ENCODE measurements at regions not wholly inside any gene's neighbourhood (a gene's known extent, or its start where the extent isn't known, plus 50 kb on each side); places are given as distances from the start of the nearest gene placed in this dataset.

DNA sequence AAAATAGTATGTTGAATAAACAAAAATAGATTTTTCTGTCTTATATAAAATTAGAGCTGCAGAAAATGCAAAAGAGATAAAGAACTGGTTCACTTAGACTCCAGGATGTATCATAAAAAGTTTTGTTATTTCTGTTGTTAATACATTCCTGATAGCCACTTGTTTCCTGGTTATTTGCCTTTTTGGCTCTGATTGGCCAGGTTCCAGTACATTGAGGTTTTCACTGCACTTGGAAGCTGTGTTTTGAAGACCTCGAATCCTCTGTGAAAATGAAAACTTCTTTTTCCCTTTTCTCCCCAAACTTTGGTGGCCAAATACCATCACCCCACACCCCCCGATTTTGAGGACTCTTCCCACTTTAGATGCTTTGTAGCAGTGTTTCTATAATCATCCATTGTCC, 525.3 kb downstream of the MED13L start:
- TF ChIP-seq EZH2phosphoT487 (IDR thresholded peaks at IDR 0.05; ENCODE audit: insufficient read depth, low read depth) (no peak), EZH2 (IDR thresholded peaks at IDR 0.05; ENCODE audit: insufficient read depth, poor library complexity, severe bottlenecking) (no peak)

Data from GM23248 (cell line).